NCI-H1417 (cell line): ENCODE measurements at regions not wholly inside any gene's neighbourhood (a gene's known extent, or its start where the extent isn't known, plus 50 kb on each side); places are given as distances from the start of the nearest gene placed in this dataset.

Source experiments
- DNase-seq, 3 experiments: peaks; one replicate each; lab custom pipeline; 2025; lab: John Stamatoyannopoulos, UW

DNA sequence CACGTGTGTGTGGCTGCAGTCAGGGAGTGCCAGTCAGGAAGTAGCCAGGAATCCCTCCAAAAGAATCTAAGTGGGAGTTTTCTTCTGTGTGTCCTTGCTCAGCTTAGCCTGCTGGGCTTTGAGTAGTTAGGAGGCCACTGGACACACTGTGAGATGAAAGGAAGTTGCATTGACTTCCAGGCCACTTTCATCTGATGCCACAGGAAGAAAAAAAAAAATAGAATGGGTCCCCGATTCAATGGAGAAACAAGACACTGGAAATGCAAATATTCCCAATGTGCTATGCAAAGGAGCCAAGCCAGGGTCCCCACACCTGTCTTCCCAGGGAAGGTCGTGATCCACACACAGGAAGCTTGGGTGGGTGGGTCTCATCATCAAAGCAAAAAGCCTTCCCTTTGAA is 95.6 kb upstream of the E2F8 start:
- no peak for DNase-seq

DNA sequence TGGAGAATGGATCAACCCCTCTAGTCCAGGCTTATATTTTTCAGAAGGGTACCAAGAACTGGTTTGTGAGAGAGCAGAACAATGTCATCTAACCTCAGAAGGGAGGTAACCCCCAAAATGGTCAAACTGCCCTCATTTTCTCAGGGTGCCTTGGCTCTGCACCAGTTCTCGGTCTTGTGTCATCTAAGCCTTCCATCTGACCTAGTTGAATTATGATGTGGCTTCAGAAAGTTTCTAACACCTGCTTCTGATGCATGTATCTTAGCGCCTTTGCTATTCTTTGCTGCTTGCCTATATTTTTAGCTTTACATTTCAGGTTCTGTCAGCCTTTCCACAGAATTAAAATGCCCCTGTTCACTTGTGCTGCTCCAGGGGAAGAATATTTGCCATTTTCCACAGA is 91.7 kb upstream of the E2F8 start:
- no peak for DNase-seq

DNA sequence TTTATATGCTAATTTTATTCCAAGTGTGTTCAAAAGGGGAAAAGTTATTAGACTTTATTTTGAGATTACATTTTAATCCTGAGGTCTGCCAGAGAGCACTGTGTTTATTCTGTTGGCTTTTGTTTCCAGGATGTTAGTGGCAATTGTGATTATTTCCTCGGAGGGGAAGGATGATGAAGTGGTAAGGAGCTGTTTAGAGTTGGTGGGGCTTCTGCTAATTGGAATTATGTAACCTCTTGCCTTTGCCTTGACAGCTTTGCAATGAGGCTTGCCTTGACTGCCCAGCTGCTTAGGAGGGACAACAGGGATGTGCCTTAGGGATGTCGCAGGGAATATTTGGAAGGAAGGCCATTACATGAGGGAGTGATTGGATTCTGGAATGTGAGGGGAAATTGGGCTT is 89.7 kb upstream of the E2F8 start:
- DNase-seq: no peak

DNA sequence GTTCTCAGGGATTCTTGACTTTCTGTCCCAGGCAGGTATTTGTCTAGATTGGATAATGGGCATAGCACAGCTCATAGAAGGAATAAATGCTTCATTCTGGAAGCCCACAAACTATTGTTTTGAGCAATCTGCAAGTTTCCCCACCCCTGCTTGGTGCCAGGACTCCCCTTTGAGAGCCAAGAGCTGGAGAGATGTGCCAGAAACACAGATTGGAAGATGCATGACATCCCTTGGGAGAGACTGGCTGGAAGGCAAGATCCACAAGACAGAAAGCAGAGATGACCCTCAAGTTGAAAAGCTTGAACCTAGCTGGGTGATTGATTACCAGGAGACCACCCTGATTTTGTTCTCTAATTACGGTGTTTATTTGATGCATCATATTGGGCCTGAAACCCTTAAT is 89.2 kb upstream of the E2F8 start:
- DNase-seq: no peak

DNA sequence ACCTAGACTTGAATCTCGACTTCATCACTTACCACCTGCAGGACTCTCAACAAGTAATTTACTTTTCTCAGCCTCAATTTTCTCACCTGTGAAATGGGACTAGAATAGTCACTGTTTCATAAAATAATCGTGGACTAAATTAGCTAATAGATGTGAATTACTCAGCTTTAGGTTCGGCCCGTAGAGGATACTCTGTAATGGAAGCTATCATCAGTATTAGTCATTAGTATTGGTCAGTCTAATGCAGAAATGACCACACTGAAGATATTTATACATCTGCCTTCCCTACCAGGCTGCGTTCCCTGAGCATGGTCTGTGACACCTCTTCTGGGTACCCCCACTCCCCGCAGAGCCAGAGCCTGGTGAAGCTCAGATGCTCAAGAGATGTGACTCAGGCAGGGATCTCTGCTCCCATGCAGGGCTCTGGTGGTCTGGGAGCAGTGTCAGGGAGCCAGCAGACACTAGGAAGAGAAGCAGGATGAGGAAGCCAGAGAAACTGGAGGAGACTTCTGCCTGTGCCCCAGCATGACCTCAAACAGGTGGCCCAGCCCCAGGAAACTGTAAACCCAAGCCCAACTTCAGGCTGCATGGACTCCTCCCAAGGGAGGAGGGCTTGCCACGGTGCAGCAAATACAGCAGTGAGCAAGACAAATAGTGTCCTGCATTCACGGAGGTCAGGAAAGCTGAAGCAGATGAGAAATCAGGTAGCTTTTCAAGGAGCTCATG is 88.0 kb upstream of the E2F8 start:
- no peak for DNase-seq

DNA sequence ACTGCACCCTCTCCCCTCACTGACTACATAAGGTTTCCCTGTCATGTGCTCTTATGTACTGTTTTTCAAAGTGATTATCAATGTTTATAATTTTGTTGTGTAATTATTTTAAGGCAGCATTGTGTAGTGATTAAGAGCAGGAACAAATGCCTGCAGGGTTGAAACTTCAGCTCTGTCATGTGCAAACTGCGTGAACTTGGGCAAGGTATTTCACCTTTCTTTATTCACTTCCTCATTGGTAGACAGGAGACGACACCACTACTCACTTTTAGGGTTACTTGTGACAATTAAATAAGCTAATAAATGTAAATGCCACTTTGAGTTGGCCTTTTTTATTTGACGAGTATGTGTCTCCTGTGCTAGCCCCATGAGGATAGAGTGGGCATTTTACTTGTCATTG is 86.5 kb upstream of the E2F8 start:
- no peak for DNase-seq

DNA sequence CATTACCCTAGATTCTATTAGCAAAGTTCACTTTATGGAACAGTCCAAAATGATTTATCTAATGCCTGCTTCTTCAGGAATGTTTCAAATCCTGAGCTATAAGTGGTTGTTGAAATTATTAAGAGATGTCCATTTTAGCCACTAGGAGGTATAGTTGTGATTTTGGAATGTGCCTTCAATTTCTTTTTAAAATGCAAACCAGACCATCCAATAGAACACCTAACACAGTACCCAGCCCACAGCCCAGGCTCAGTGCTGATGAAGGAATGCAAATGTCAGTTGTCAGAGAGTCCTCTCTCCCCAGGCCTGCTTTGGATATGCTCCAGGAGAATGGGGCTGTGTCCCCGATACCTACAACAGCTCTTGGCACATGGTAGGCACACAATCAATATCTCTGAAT is 85.8 kb upstream of the E2F8 start:
- DNase-seq: peak in 1 of 3 experiments; percentile 7

DNA sequence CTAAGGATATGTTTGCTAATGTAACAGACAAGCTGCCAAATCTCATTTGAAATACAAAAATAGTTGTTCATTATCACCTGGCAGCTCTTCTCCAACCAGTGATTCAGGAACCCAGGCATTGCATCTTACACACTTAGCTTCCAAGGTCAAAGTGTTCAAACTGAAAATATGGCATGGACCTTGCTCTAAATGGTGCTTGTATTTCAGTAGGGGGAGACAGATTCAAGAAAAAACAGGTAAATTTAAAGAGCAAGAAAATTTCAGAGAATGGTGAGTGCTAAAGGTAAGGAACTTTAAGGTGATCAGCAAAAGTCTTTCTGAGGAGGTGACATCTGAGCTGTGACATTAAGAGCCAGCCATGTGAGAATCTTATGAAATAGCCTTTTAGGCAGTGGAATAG is 82.8 kb upstream of the E2F8 start:
- DNase-seq: no peak

DNA sequence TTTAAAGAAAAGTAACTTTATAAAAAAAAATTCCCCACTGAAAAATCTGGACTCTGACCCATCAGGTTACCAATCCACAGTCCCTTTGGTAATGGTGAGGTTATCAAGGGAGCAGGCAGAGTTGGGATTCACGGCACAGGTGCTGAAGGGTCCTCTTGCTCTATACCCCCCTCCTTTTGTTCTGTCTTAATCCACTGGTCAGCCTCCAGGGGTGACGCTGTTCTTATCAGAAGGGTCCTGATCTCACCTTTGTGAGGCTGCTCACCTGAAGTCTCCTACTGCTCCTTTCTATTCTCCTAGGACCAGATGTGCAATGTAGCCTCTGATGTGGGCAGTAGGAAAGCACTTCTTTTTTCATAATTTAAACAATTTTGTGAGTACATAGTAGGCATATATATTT is 80.6 kb upstream of the E2F8 start:
- DNase-seq: no peak

DNA sequence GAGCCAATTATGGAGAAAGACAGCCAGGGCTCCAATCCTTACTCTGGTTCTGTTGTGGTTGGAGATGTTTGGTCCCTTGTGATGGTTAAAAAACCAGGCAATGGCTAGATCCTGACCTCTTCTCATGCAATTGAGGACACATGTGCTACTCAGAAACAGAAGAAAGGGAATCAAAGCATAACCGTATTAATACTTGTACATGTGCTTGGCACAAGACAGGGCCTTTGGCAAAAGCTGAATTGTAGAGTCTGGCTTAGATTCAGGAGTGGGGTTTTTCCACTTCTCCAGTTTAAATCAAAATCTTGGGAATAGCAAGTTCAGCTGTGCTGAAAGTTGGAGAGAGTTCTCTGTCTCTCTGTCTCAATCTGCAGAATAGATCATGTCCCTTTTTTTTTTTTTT is 80.1 kb upstream of the E2F8 start:
- no peak for DNase-seq

DNA sequence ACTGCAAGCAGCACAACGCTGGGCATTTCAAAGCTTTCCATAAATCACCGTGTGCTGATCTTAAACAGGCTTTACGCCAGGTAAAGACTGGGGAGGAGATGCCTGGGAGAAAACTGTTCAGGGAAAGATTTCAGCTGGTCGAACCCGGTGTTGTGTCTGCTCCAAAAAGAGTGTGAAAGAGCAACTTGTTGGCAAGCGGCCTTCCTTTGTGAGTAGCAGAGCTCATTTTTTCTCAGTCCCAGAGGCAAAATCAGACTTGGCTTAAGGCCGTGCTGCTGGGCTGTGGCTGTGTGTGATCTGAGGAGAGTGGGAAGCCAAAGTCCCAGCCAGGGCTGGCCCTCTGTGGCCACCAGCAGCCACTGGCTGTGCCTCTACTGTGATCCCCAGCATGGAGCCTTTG is 75.7 kb upstream of the E2F8 start:
- DNase-seq: no peak

DNA sequence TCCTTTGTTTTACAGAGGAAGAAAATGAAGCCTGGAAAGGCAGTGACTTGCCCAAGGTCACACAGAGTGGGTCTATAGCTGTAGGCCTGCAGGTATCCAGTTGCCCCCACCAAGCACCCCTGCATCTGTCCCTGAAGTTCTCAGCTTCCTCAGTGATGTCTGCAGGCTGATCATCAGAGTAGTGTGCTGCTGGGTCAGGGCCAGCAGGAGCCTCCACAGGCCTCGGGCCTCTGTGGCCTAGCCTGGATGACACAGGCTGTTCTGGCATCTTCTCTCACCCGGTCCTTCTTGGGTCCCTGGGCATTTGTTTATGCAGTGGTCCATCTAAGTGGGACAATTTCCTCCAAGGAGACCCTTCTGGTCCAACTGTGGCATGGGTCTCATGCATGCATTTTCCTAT is 74.8 kb upstream of the E2F8 start:
- DNase-seq: no peak

DNA sequence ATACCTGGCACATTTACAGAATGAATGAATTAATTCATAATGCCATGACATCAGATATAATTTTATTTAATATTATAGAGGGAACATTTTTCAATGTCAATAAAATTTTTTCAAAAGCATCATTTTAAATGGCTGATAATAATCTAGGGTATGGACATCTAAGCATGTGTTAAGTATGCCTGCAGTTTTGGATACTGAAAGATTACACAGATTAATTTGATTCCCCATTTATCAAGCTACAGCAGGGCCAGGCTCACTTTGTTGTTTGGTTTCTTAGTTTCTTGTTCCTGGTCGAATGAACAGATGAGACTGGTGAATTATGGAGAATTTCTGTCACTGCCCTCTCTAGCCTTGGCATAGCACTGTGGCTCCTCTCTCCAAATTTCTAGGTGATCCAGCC is 72.4 kb upstream of the E2F8 start:
- DNase-seq: no peak

DNA sequence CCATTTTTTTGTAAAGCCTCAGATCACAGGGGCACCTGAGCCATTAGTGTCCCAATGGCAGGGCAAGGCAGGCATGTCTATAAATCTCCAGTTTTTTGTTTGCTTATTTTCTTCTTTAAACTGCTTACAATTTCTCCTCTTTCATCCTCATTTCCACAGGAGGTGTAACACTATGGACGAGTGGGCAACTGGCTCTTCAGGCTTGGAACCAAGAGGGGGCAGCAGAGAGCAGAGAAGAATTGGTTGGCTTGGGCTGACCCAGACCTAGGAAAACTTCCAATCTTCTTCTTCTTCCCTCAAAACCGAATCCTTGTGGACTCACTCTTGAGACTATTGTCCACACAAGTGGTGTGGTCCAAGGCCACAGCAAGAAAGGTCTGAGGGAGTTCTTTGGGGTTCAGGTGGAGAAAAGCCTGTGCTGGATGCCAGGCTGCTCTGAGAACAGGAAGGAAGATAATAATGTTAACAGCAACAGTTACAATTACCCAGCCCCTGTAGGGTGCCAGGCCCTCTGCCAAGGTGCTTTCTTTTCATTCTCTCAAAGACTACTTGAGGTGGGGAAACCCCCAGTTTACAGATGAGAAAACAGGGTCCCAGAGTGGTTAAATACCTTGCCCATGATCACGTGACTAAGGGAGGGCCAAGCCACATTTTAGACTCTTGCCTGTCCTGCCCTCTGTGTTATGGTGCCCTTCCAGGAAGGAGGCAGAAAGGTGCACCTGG is 70.7 kb upstream of the E2F8 start:
- DNase-seq: peak; percentile 34 to 70 (median 66)

DNA sequence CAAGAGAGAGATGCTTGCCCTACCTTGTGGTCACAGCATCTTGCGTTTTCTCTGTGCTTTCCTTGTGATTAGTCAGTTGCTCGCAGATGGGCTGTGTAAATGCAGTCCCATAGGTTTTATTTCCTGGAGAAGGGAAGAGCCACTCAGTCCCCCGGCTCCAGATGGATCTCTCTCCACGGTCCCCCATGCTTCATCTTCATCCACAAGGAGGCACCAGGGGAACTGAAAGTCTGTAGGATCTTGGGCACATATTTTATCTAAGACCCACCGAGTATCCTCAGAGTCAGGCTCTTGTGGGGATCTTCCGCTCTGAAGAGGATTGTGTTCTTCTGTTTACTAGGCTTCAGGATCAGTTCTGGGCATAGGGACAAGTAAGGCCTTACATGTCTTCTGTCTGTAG is 66.8 kb upstream of the E2F8 start:
- no peak for DNase-seq

DNA sequence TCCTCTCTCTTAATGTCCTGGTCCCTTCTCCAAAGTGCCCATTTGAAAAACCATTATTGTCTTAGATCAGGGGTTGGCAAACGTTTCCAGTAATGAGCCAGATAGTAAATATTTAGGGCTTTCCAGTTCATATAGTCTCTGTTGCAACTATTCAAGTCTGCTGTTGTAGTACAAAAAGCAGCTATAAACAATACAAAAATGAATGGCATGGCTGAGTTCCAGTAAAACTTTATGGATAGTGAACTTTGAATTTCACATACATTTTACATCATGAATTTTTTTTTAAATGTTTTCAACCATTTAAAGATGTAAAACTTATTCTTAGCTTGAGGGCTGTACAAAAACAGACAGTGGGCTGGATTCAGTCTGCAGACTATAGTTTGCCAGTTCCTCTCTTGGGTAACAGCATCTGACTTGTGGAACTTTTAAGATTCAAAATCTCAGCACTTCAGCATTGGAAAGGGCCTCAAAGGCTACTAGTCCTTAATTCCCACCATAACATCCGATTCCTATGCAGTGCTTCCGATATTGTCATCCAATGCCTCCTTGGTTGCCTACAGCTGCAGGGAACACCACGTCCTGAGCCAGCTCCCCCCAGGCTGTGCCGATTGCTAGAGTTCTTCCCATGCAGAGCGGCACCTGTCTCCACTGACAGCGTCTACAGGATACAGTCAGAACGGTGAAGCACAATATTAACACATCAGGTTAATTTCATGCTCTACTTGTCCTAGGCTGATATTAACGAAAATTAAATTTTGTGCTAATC is 65.6 kb upstream of the E2F8 start:
- DNase-seq: peak in 1 of 3 experiments; percentile 7

DNA sequence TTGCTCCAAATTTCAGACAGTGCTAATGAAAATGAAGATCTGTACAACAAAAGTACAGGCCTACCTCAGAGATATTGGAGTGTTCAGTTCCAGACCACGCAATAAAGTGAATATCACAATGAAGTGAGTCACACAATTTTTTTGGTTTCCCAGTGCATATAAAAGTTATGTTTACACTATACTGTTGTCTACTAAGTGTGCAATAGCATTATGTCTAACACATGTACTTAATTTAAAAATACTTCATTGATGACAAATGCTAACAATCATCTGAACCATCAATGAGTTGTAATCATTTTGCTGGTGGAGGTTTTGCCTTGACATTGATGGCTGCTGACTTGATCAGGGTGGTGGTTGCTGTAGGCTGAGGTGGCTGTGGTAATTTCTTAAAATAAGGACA is 60.6 kb upstream of the E2F8 start:
- DNase-seq: no peak

DNA sequence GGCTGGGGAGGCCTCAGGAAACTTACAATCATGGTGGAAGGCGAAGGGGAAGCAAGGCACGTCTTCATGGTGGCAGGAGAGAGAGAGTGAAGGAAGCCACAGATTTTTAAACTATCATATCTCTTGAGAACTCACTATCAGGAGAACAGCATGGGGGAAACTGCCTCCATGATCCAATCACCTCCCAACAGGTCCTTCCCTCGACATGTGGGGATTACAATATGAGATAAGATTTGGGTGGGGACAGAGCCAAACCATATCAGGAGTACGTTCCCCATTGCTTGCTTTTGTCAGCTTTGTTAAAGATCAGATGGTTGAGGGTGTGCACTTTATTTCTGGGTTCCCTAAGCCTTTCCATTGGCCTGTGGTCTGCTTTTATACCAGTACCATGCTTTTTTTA is 53.7 kb upstream of the E2F8 start:
- DNase-seq: no peak

DNA sequence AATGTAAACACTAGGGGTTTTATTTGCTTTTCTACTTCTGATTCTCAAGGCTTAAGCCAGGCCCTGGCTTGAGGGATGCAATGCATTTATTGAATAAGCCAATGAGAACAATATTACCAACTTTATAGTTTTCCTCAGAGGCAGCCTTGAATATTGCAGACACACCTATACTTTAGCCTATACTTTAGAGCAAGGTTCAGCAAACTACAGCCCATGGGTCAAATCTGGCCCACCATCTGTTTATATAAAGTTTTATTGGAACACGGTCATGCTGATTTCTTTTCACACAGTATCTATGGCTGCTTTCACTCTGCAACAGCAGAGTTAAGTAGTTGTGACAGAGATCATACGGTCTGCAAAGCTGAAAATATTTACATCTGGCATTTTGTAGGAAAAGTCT is 50.3 kb upstream of the E2F8 start:
- no peak for DNase-seq
